Caco-2 (cell line): ENCODE measurements at regions not wholly inside any gene's neighbourhood (a gene's known extent, or its start where the extent isn't known, plus 50 kb on each side); places are given as distances from the start of the nearest gene placed in this dataset.

Experiments
- BruUV-seq: library from RNA; stranded (reverse); fragments of 400-500 nt; replicated peaks from 2 replicates; lab custom pipeline; 2021; lab: Mats Ljungman, UMichigan
- CTCF ChIA-PET: fragments of 300-600 bp; sonication (Branson Sonifier 250); formaldehyde crosslinking; loops from one replicate; lab custom pipeline; 2022; ENCODE audit warnings: antibody characterized with exemption; lab: Charles Lee
- POLR2A ChIA-PET: fragments of 300-600 bp; sonication (Branson Sonifier 250); formaldehyde crosslinking; loops from one replicate; lab custom pipeline; 2022; ENCODE audit warnings: antibody characterized with exemption; lab: Charles Lee
- DNase-seq, 2 experiments: peaks; one replicate each; pipeline versions ENCODE4 v3.0.0 to v3.0.0-alpha.2; 2020 to 2022
- H3K27me3 ChIP-seq: replicated peaks from 2 replicates; pipeline ENCODE4 v1.6.0; 2011; ENCODE audit warnings: low read length; ENCODE audit not compliant: control insufficient read depth, insufficient read depth
- H3K36me3 ChIP-seq: 2 replicates; pipeline ENCODE4 v1.5.1; 2011; ENCODE audit warnings: low read length; ENCODE audit not compliant: control insufficient read depth, insufficient read depth
- H3K4me1 ChIP-seq: fragments of 250-450 bp; sonication (Bioruptor Pico); 2 replicates; pipeline ENCODE4 v1.5.1; 2020; ENCODE audit warnings: mild to moderate bottlenecking
- H3K4me3 ChIP-seq: 2 replicates; pipeline ENCODE4 v1.5.1; 2011; ENCODE audit warnings: low read depth, mild to moderate bottlenecking, control low read depth, low read length
- H3K9me3 ChIP-seq: fragments of 250-450 bp; sonication (Bioruptor Pico); 2 replicates; pipeline ENCODE4 v1.5.1; 2020; ENCODE audit warnings: mild to moderate bottlenecking, moderate library complexity
- H3K27ac Mint-ChIP-seq: one replicate; pipeline ENCODE4 v1.8.0; 2022; ENCODE audit warnings: mixed read lengths; ENCODE audit not compliant: unreplicated experiment
- H3K27me3 Mint-ChIP-seq: one replicate; pipeline ENCODE4 v1.8.0; 2022; ENCODE audit warnings: mixed read lengths; ENCODE audit not compliant: insufficient read depth, unreplicated experiment
- H3K36me3 Mint-ChIP-seq: one replicate; pipeline ENCODE4 v1.8.0; 2022; ENCODE audit warnings: mild to moderate bottlenecking, mixed read lengths; ENCODE audit not compliant: insufficient read depth, unreplicated experiment
- H3K4me1 Mint-ChIP-seq: one replicate; pipeline ENCODE4 v1.8.0; 2022; ENCODE audit warnings: low read depth, mixed read lengths; ENCODE audit not compliant: unreplicated experiment
- H3K4me3 Mint-ChIP-seq: one replicate; pipeline ENCODE4 v1.8.0; 2022; ENCODE audit warnings: mild to moderate bottlenecking, moderate library complexity, mixed read lengths; ENCODE audit not compliant: unreplicated experiment
- H3K9me3 Mint-ChIP-seq: one replicate; pipeline ENCODE4 v1.8.0; 2022; ENCODE audit warnings: mixed read lengths; ENCODE audit not compliant: unreplicated experiment
- intact Hi-C: fragments of 100-400 bp; cut with micrococcal nuclease; formaldehyde crosslinking; loops from one replicate; pipeline ENCODE4 v1.10.0; 2022; ENCODE audit not compliant: unreplicated experiment
- TF ChIP-seq, protein P1 (sequence below), 2 experiments: fragments of 200-600 bp in 1 of 2; IDR thresholded peaks; 1 replicate in 1 of 2; 2 replicates in 1 of 2; pipeline versions ENCODE4 v1.5.1 to v1.8.0; 2011 to 2022; ENCODE audit warnings: antibody characterized with exemption in 1 of 2, control low read depth in 1 of 2, inconsistent platforms in 1 of 2, low read depth in 1 of 2, low read length in 1 of 2, mild to moderate bottlenecking in 1 of 2, moderate library complexity in 1 of 2; ENCODE audit not compliant: insufficient read depth in 1 of 2, severe bottlenecking in 1 of 2, unreplicated experiment in 1 of 2

DNA sequence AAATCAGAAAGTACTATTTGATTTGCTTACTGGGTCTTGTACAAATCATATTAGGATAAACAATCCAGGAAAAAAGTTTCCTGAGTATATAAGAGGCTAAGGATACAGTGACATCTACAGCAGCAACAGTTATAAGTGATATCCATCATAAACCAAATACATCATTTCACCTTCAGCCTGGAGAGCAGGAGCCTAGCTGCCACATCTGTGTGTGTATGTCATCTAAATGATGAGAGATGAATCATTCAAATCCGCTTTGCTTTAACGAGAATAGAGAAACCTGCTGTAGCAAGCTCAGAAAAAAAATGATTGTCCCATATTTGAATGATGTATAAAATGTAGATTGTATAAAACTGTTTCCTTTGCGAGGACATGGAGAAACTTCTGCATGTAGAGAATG lies 841.4 kb downstream of the SI start:
- DNase-seq = no peak

DNA sequence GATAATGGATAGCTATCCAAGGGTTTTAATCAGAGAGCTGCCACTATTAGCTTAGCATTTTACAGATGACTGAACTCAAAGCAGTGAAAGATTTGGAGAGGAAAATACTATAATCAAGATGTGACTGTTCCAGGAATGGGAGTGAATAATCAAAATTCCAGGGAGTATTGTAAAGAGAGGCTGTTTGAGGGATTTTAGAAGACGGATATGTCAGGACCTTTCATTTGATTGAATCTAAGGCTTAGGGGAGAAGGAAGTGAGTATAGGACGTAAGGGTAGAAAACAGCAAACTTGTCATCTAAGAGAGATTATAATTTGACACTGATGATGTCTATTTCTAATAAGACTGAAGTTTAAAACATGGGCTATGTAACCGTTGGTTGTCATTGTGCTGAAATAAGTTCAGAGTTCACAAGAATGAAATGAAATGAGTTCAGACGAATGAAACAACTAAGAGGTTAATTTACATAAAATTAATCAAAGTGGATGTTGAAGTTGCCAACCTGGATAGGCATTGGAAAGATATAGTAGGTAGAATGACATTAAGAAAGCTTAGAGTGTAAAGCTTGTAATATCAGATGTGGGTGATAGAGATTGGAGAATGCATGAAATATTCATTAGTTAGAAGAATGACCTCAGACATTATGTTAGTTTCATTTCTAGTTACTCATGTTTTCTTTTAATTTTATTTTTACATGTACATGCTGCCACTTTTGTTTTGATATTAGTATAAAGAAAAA lies 842.8 kb downstream of the SI start:
- ChIA-PET CTCF (no interaction called here), POLR2A (no interaction called here)
- Histone ChIP-seq H3K27me3 (no peaks in the 10 kb centered on the region), H3K4me3 (no peak overlapping the region), H3K36me3 (no peaks in the 10 kb centered on the region), H3K4me1 (no peaks in the 10 kb centered on the region), H3K9me3 (no peaks in the 10 kb centered on the region)
- H3K27me3 Mint-ChIP-seq = no peaks in the 10 kb centered on the region
- DNase-seq = no peak
- BruUV-seq = no TSS peak
- no peak overlapping the region for H3K27ac Mint-ChIP-seq
- no peak overlapping the region for H3K4me3 Mint-ChIP-seq
- TF ChIP-seq, protein P1, sequence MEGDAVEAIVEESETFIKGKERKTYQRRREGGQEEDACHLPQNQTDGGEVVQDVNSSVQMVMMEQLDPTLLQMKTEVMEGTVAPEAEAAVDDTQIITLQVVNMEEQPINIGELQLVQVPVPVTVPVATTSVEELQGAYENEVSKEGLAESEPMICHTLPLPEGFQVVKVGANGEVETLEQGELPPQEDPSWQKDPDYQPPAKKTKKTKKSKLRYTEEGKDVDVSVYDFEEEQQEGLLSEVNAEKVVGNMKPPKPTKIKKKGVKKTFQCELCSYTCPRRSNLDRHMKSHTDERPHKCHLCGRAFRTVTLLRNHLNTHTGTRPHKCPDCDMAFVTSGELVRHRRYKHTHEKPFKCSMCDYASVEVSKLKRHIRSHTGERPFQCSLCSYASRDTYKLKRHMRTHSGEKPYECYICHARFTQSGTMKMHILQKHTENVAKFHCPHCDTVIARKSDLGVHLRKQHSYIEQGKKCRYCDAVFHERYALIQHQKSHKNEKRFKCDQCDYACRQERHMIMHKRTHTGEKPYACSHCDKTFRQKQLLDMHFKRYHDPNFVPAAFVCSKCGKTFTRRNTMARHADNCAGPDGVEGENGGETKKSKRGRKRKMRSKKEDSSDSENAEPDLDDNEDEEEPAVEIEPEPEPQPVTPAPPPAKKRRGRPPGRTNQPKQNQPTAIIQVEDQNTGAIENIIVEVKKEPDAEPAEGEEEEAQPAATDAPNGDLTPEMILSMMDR (IDR thresholded peaks at IDR 0.05; ENCODE audit: insufficient read depth in 1 of 2, low read depth in 1 of 2, low read length in 1 of 2, severe bottlenecking in 1 of 2, unreplicated experiment in 1 of 2) = no peak
- no peaks in the 10 kb centered on the region for H3K4me1 Mint-ChIP-seq
- no peaks in the 10 kb centered on the region for H3K36me3 Mint-ChIP-seq
- intact Hi-C loops = no loop called here
- H3K9me3 Mint-ChIP-seq = no peaks in the 10 kb centered on the region

More for the DNA sequence above, 841.4 kb downstream of the SI start:
- intact Hi-C loops = no loop called here
- CTCF ChIA-PET = no interaction called here
- Mint-ChIP-seq H3K4me3 (no peak overlapping the region), H3K27ac (no peak overlapping the region), H3K4me1 (no peaks in the 10 kb centered on the region), H3K36me3 (no peaks in the 10 kb centered on the region), H3K9me3 (no peaks in the 10 kb centered on the region), H3K27me3 (no peaks in the 10 kb centered on the region)
- no TSS peak for BruUV-seq
- POLR2A ChIA-PET = no interaction called here
- no peak overlapping the region for H3K4me3 ChIP-seq
- no peaks in the 10 kb centered on the region for H3K27me3 ChIP-seq
- no peaks in the 10 kb centered on the region for H3K9me3 ChIP-seq
- no peaks in the 10 kb centered on the region for H3K4me1 ChIP-seq
- TF ChIP-seq, protein P1 (IDR thresholded peaks at IDR 0.05; ENCODE audit: insufficient read depth in 1 of 2, low read depth in 1 of 2, low read length in 1 of 2, severe bottlenecking in 1 of 2, unreplicated experiment in 1 of 2) = no peak
- H3K36me3 ChIP-seq = no peaks in the 10 kb centered on the region

DNA sequence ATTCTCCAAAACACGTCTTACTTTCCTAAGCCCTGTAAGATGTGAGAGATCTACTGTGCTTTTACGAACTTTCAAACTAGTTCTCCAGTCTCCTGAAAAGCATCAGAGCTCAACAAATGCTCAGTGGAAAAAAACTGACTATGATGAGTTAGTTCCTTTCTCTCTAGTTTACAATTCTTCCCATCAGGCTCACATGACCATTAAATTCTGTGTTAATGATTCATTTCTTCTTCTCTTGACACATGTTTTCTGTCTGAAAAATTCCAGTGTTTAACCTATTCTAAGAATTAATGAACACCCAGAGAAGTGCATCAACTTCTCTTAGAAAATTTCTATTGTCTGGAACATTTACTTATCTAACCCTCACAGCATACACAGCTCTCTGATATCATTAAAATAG lies 844.3 kb downstream of the SI start:
- no peaks in the 10 kb centered on the region for H3K4me1 Mint-ChIP-seq
- H3K4me1 ChIP-seq = no peaks in the 10 kb centered on the region
- DNase-seq = no peak
- H3K36me3 Mint-ChIP-seq = no peaks in the 10 kb centered on the region
- H3K27ac Mint-ChIP-seq = no peak overlapping the region
- BruUV-seq = no TSS peak
- intact Hi-C loops = no loop called here
- ChIA-PET CTCF (no interaction called here), POLR2A (no interaction called here)
- no peaks in the 10 kb centered on the region for H3K36me3 ChIP-seq
- no peak overlapping the region for H3K4me3 ChIP-seq
- H3K9me3 Mint-ChIP-seq = no peaks in the 10 kb centered on the region
- H3K27me3 Mint-ChIP-seq = no peaks in the 10 kb centered on the region
- H3K4me3 Mint-ChIP-seq = no peak overlapping the region
- TF ChIP-seq, protein P1 (IDR thresholded peaks at IDR 0.05; ENCODE audit: insufficient read depth in 1 of 2, low read depth in 1 of 2, low read length in 1 of 2, severe bottlenecking in 1 of 2, unreplicated experiment in 1 of 2) = no peak
- H3K27me3 ChIP-seq = no peaks in the 10 kb centered on the region
- H3K9me3 ChIP-seq = no peaks in the 10 kb centered on the region
